ENCODE measurements at regions not wholly inside any gene's neighbourhood (a gene's known extent, or its start where the extent isn't known, plus 50 kb on each side); places are given as distances from the start of the nearest gene placed in this dataset.

DNA sequence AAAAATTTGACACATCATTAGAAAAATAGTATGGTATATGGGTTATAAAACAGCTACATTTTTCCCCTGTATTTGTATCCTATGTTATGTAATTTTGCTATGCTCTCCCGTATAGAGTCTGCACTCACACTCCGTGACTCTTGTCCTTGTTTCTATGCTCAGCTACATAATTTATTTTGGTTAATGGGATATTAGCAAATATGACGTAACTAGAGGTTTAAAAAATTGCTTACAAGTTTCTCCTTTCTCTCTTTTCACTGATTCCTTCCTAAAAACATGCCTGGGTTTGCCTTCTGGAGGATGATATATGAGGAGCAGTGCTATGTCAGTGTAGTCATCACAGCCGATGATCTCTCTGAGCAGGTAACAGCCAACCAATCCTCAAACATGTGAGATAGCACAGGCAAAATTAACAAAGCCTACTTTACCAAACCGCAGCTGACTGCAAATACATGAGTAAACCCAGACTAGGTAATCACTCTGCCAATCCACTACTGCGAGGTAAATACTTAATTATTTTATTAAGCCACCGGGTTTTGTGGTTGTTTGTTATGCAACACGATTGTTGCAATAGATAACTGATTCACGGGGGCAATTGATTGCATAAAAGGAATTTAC lies 126.9 kb downstream of the KIF2B start:
- Mint-ChIP-seq H3K27me3 (peaks cover 2% of the 10 kb centered on the region), H3K27ac (no peak overlapping the region), H3K4me1 (no peaks in the 10 kb centered on the region), H3K36me3 (no peaks in the 10 kb centered on the region), H3K4me3 (no peak overlapping the region), H3K9me3 (peaks cover 2 to 21% (median 4%) of the 10 kb centered on the region in 3 donors)

DNA sequence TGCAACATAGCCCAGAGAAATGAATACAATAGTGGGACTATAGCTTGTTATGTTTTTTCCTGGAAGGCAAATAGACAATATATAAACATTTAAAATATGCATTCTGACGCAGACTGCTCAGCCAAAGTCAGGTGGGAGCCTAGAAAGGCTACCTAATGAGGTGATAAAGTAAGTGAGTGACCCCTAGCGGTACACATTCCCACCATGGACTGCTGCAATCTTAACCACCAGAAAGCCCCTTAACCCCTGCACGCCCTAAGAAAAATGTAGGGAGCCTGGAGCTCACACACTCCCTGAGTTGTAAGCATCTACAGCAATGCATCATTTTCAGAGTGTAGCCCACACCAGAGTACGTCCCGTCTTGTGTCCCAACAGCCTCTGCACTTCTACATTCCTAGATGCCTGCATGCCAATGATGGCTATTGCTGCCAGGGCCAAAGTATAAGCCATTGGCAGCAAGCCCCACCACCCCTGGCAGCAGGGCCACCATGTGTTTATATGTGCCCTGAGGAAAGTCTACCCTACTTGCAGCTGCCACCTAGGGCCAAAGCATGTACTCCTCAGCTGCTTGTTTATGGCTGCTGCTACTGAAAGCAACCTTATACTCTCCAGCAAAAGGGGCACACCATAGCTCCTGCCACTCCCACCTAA lies 127.6 kb downstream of the KIF2B start:
- no peaks in the 10 kb centered on the region for H3K36me3 Mint-ChIP-seq
- H3K27me3 Mint-ChIP-seq: peaks cover 2% of the 10 kb centered on the region
- H3K4me3 Mint-ChIP-seq: no peak overlapping the region
- H3K27ac Mint-ChIP-seq: no peak overlapping the region
- H3K4me1 Mint-ChIP-seq: no peaks in the 10 kb centered on the region
- H3K9me3 Mint-ChIP-seq: peaks cover 4 to 29% (median 5%) of the 10 kb centered on the region in 3 donors

DNA sequence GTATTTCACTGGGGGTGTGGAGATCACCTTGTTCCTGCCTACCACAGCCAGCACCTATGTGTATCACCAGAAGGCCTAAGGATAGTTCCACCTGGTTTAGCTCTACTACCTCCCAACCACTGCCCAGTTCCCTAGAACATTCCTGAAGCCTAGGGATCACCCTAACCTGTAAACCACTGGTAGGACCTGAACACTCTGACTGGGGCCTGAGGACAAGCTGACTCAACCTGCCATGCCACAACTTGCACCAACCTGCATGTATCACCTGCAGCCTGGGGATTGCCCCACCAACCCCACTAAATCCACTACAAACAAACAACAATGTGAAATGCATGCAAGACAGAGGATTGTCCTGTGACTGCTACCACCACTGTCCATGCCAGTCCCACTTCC lies 128.1 kb downstream of the KIF2B start:
- no peak overlapping the region for H3K4me3 Mint-ChIP-seq
- peaks cover 5 to 32% (median 7%) of the 10 kb centered on the region in 3 donors for H3K9me3 Mint-ChIP-seq
- H3K4me1 Mint-ChIP-seq: no peaks in the 10 kb centered on the region
- no peak overlapping the region for H3K27ac Mint-ChIP-seq
- no peaks in the 10 kb centered on the region for H3K36me3 Mint-ChIP-seq
- peaks cover 2% of the 10 kb centered on the region for H3K27me3 Mint-ChIP-seq

GRCh38 chr17:53971361-53971760 lies 148.6 kb downstream of the KIF2B start:
- Mint-ChIP-seq H3K4me1 (no peaks in the 10 kb centered on the region), H3K27ac (no peak overlapping the region), H3K27me3 (no peaks in the 10 kb centered on the region), H3K9me3 (peaks cover 2 to 9% (median 3%) of the 10 kb centered on the region in 3 donors), H3K4me3 (no peak overlapping the region), H3K36me3 (no peaks in the 10 kb centered on the region)

GRCh38 chr17:53979991-53980390 lies 157.3 kb downstream of the KIF2B start:
- peaks cover 0 to 20% (median 9%) of the 10 kb centered on the region in 3 donors for H3K9me3 Mint-ChIP-seq
- H3K4me3 Mint-ChIP-seq: no peak overlapping the region
- no peaks in the 10 kb centered on the region for H3K36me3 Mint-ChIP-seq
- H3K27ac Mint-ChIP-seq: no peak overlapping the region
- no peaks in the 10 kb centered on the region for H3K27me3 Mint-ChIP-seq
- no peaks in the 10 kb centered on the region for H3K4me1 Mint-ChIP-seq

- H3K4me3 Mint-ChIP-seq: no peak overlapping the region
- H3K27ac Mint-ChIP-seq: no peak overlapping the region
- no peaks in the 10 kb centered on the region for H3K27me3 Mint-ChIP-seq
- H3K4me1 Mint-ChIP-seq: no peaks in the 10 kb centered on the region
- peaks cover 0 to 11% (median 7%) of the 10 kb centered on the region in 3 donors for H3K9me3 Mint-ChIP-seq
- H3K36me3 Mint-ChIP-seq: no peaks in the 10 kb centered on the region
Measured at GRCh38 chr17:53996131-53996530, 173.4 kb downstream of the KIF2B start.

DNA sequence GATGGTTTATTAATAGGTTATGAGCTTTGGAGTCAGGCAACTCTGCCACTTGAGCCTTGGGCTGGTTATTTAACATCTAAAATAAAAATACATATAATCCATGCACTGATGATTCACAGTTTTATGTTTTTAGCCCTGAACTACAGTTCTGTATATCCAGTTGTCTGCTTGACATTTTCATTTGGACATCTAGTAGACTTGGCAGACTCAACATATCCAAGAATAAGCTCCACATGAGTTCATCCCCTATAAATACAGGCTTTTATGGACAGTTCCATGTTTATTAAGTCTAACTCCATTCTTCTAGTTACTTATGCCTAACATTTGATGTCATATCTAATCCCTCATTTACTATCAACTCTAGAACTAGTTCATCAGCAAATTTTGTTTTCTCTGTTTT lies 174.2 kb downstream of the KIF2B start:
- H3K27me3 Mint-ChIP-seq: no peaks in the 10 kb centered on the region
- H3K4me1 Mint-ChIP-seq: no peaks in the 10 kb centered on the region
- H3K36me3 Mint-ChIP-seq: no peaks in the 10 kb centered on the region
- no peak overlapping the region for H3K4me3 Mint-ChIP-seq
- peaks cover 0 to 11% (median 7%) of the 10 kb centered on the region in 3 donors for H3K9me3 Mint-ChIP-seq
- no peak overlapping the region for H3K27ac Mint-ChIP-seq

DNA sequence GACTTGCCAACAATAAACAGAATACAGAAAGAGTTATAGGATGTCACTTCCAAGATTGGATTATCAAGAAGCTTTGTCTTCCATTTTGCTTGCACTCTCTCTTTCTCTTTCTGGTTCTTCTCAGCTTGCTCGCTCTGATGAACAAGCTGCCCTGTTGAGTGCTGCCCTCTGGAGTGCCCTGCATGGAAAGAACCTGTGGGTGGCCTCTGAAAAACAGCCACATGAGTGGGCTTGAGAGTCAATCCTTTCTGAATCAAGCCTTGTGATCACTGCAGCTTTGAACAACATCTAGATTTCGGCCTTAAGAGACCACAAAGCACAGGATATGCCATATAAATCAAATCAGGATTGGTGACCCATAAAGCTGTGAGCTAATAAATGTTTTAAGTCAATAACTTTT lies 185.1 kb downstream of the KIF2B start:
- Mint-ChIP-seq H3K36me3 (no peaks in the 10 kb centered on the region), H3K4me1 (no peaks in the 10 kb centered on the region), H3K4me3 (no peak overlapping the region), H3K27me3 (no peaks in the 10 kb centered on the region), H3K9me3 (peaks cover 0 to 11% (median 5%) of the 10 kb centered on the region in 3 donors), H3K27ac (no peak overlapping the region)

- no peaks in the 10 kb centered on the region for H3K27me3 Mint-ChIP-seq
- no peak overlapping the region for H3K27ac Mint-ChIP-seq
- no peak overlapping the region for H3K4me3 Mint-ChIP-seq
- no peaks in the 10 kb centered on the region for H3K4me1 Mint-ChIP-seq
- no peaks in the 10 kb centered on the region for H3K36me3 Mint-ChIP-seq
- H3K9me3 Mint-ChIP-seq: peaks cover 0 to 11% (median 5%) of the 10 kb centered on the region in 3 donors
Measured at GRCh38 chr17:54009502-54009901, 186.8 kb downstream of the KIF2B start.

DNA sequence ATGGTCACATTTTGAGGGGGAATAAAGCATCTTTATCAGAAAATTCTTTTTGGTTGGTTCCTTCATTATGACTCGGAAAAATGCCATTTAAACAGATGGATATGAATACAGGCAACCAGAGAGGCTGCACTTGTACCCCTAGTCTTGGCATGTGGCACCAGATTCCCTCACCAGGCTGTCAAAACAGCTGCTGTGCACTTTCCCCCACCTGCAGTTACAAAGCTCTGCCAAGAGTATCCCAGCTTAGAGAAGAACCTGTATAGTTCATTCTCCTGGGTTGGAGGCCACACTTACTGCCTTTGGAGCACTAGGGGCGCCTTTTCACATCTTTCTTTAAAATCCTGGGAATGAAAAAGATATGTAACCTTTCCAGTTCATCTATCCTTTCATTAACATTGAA lies 190.3 kb downstream of the KIF2B start:
- Mint-ChIP-seq H3K4me3 (no peak overlapping the region), H3K9me3 (peaks cover 0 to 9% (median 2%) of the 10 kb centered on the region in 3 donors), H3K27me3 (no peaks in the 10 kb centered on the region), H3K27ac (no peak overlapping the region), H3K36me3 (no peaks in the 10 kb centered on the region), H3K4me1 (no peaks in the 10 kb centered on the region)

GRCh38 chr17:54015734-54016133 lies 193.0 kb downstream of the KIF2B start:
- Mint-ChIP-seq H3K27me3 (no peaks in the 10 kb centered on the region), H3K4me1 (no peaks in the 10 kb centered on the region), H3K27ac (no peak overlapping the region), H3K36me3 (no peaks in the 10 kb centered on the region), H3K9me3 (peaks cover 2 to 14% (median 2%) of the 10 kb centered on the region in 3 donors), H3K4me3 (no peak overlapping the region)

DNA sequence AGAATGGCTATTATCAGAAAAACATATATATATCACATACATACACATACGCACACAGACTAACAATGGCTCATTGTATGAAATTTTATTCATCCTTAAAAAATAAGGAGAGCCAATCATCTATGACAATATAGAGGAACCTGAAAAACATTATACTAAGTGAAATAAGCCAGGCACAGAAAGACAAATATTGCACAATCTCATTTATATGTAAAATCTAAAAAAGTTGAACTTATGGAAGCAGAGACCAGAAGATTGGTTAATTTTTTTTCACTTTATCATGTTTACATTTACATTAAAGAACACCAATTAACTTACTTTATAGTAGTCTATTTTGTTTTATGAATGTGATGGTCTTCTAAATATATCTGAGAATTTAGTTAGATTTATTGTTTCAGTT lies 198.7 kb downstream of the KIF2B start:
- no peak overlapping the region for H3K27ac Mint-ChIP-seq
- peaks cover 6 to 24% (median 8%) of the 10 kb centered on the region in 3 donors for H3K9me3 Mint-ChIP-seq
- no peak overlapping the region for H3K4me3 Mint-ChIP-seq
- no peaks in the 10 kb centered on the region for H3K27me3 Mint-ChIP-seq
- H3K4me1 Mint-ChIP-seq: no peaks in the 10 kb centered on the region
- H3K36me3 Mint-ChIP-seq: peaks cover 2% of the 10 kb centered on the region

- Mint-ChIP-seq H3K27me3 (no peaks in the 10 kb centered on the region), H3K27ac (no peak overlapping the region), H3K4me3 (no peak overlapping the region), H3K9me3 (peaks cover 4 to 20% (median 4%) of the 10 kb centered on the region in 3 donors), H3K4me1 (no peaks in the 10 kb centered on the region), H3K36me3 (peaks cover 2% of the 10 kb centered on the region)
Measured at GRCh38 chr17:54028986-54029580, 206.4 kb downstream of the KIF2B start.

DNA sequence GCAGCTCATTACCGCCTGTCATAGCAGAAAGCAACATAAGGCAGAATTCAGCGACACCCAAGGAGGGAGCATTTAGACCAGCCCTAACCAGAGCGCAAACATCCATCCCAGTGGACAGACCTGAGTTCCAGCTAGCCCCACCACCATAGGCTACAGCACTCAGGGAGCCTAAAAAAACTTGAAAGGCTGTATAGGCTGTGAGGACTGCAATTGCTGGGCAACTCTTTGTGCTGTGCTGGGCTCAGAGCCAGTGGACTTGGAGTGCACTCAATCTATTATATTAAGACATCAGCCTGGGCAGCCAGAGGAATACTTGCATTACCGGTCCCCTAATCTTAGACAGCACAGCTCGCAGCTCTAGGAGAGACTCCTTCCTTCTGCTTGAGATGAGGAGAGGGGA lies 207.3 kb downstream of the KIF2B start:
- no peak overlapping the region for H3K4me3 Mint-ChIP-seq
- no peaks in the 10 kb centered on the region for H3K4me1 Mint-ChIP-seq
- no peak overlapping the region for H3K27ac Mint-ChIP-seq
- peaks cover 2% of the 10 kb centered on the region for H3K36me3 Mint-ChIP-seq
- H3K9me3 Mint-ChIP-seq: peaks cover 1 to 20% (median 4%) of the 10 kb centered on the region in 3 donors
- no peaks in the 10 kb centered on the region for H3K27me3 Mint-ChIP-seq

GRCh38 chr17:54046570-54046969 lies 223.8 kb downstream of the KIF2B start:
- H3K36me3 Mint-ChIP-seq: no peaks in the 10 kb centered on the region
- H3K9me3 Mint-ChIP-seq: peaks cover 5 to 11% (median 8%) of the 10 kb centered on the region in 3 donors
- no peaks in the 10 kb centered on the region for H3K4me1 Mint-ChIP-seq
- no peak overlapping the region for H3K4me3 Mint-ChIP-seq
- no peaks in the 10 kb centered on the region for H3K27me3 Mint-ChIP-seq
- H3K27ac Mint-ChIP-seq: no peak overlapping the region

GRCh38 chr17:54063639-54064038 lies 240.9 kb downstream of the KIF2B start:
- H3K27ac Mint-ChIP-seq: no peak overlapping the region

More at GRCh38 chr17:54063639-54064038, 240.9 kb downstream of the KIF2B start:
- H3K9me3 Mint-ChIP-seq: peaks cover 0 to 17% (median 6%) of the 10 kb centered on the region in 3 donors
- H3K27me3 Mint-ChIP-seq: no peaks in the 10 kb centered on the region
- no peaks in the 10 kb centered on the region for H3K4me1 Mint-ChIP-seq
- no peaks in the 10 kb centered on the region for H3K36me3 Mint-ChIP-seq
- no peak overlapping the region for H3K4me3 Mint-ChIP-seq
